HG02763 (cell line): ENCODE measurements at regions not wholly inside any gene's neighbourhood (a gene's known extent, or its start where the extent isn't known, plus 50 kb on each side); places are given as distances from the start of the nearest gene placed in this dataset.

Experiments
- ATAC-seq: cut with Tn5 transposase; IDR thresholded peaks from one replicate; pipeline ENCODE4 v1.9.1; 2021; ENCODE audit warnings: mild to moderate bottlenecking, moderate library complexity; ENCODE audit not compliant: unreplicated experiment

- ATAC-seq = no peak
These were observed 53.5 kb upstream of the ARL8B start for GRCh38 chr3:5068531-5069050.

GRCh38 chr3:5069627-5070026 is 52.5 kb upstream of the ARL8B start:
- no peak for ATAC-seq

- ATAC-seq = no peak
These were observed 51.0 kb upstream of the ARL8B start for GRCh38 chr3:5071061-5071460.

GRCh38 chr3:5072100-5072816 is 49.8 kb upstream of the ARL8B start:
- no peak for ATAC-seq
